ENCODE measurements at regions not wholly inside any gene's neighbourhood (a gene's known extent, or its start where the extent isn't known, plus 50 kb on each side); places are given as distances from the start of the nearest gene placed in this dataset.

DNA sequence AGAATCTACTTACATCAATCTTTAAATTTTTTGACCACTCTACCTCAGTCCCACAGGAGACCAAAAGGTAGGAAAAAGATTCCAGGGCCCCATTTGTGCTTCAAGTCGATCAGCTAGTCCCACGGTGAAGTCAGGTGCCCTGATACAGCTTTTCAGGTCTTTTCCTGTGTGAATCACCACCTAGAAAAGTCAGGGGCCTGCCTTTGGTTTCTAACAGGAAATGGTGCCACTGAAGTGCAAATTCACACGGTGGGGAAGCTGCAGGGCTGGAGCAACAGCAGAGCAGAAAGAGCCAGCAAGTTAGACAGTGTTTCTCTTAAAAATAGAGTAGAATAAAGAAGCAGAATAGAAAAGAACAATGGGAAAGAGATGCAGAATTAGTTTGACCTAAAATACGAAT, 107.5 kb downstream of the KLF12 start:
- no peak for TF ChIP-seq BACH2 (CRISPR knock-in tag; IDR thresholded peaks at IDR 0.05; ENCODE audit: borderline replicate concordance)
- no peak for TF ChIP-seq ZNF70 (CRISPR knock-in tag; IDR thresholded peaks at IDR 0.05)
